ENCODE measurements at regions not wholly inside any gene's neighbourhood (a gene's known extent, or its start where the extent isn't known, plus 50 kb on each side); places are given as distances from the start of the nearest gene placed in this dataset.

DNA sequence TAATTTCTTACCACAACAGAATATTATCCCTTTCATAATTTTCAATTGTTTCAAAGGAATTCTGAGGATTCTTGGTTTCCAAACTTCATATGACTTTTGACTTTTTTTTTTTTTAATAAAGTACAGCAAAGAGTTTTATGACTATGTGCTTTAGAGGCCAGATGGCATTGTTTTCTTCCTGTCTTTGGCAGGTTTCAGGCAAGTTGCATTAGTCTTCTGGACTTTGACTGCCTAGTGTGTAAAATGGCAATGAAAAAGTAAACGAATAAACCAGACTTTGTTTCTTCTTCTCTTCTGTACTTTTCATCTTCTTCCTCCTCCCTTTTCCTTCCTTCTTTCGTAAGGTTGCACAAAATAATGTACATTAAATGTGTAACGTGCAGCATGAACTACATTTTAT is 172.6 kb upstream of the RBFOX1 start:
- no peak for DNase-seq (ENCODE audit: low spot score)
- no TSS peak for BruUV-seq (replicated peaks)
- WGBS (ENCODE audit: low lambda C conversion rate), result 2% methylated on average over 3 of the region's 3 CpGs

More for the DNA sequence above, 172.6 kb upstream of the RBFOX1 start:
- Histone ChIP-seq H3K36me3 (replicated peaks in 1 of 2; ENCODE audit: control insufficient read depth in 1 of 2, insufficient read depth in 2 of 2, low read length in 2 of 2) (no peaks in the 10 kb centered on the region), H3K4me3 (replicated peaks in 1 of 3; ENCODE audit: insufficient read depth in 1 of 3, low read depth in 2 of 3, low read length in 3 of 3) (no peak overlapping the region), H3K9me3 (ENCODE audit: low read length) (0 out of 2 replicates have a peak, but pooled peaks cover 4% of the 10 kb centered on the region), H3K4me2 (ENCODE audit: low read depth, low read length) (no peak overlapping the region), H3K4me1 (ENCODE audit: insufficient read depth, low read length) (no peaks in the 10 kb centered on the region), H3K27me3 (ENCODE audit: control insufficient read depth in 1 of 2, insufficient read depth in 2 of 2, low read length in 2 of 2) (no peaks in the 10 kb centered on the region), H3K27ac (ENCODE audit: extremely low read length, insufficient read depth, low read length) (no peak overlapping the region), H2AFZ (ENCODE audit: low read length) (no peak overlapping the region), H3K79me2 (ENCODE audit: insufficient read depth, low read length) (no peaks in the 10 kb centered on the region), H4K20me1 (ENCODE audit: insufficient read depth, low read length) (no peaks in the 10 kb centered on the region), H3K9ac (ENCODE audit: insufficient read depth, low read depth, low read length) (no peak overlapping the region)
- FAIRE-seq (no peak), ATAC-seq (no peak)
- intact Hi-C loops (cut with micrococcal nuclease; ENCODE audit: unreplicated experiment), result no loop called here
- CTCF ChIA-PET (ENCODE audit: low intra/inter-chr PET ratio, low total read pairs), result no interaction called here
- POLR2A ChIA-PET, result no interaction called here
- TF ChIP-seq MIER2 (CRISPR knock-in tag; IDR thresholded peaks at IDR 0.05), result no peak
- TF ChIP-seq, protein P1, sequence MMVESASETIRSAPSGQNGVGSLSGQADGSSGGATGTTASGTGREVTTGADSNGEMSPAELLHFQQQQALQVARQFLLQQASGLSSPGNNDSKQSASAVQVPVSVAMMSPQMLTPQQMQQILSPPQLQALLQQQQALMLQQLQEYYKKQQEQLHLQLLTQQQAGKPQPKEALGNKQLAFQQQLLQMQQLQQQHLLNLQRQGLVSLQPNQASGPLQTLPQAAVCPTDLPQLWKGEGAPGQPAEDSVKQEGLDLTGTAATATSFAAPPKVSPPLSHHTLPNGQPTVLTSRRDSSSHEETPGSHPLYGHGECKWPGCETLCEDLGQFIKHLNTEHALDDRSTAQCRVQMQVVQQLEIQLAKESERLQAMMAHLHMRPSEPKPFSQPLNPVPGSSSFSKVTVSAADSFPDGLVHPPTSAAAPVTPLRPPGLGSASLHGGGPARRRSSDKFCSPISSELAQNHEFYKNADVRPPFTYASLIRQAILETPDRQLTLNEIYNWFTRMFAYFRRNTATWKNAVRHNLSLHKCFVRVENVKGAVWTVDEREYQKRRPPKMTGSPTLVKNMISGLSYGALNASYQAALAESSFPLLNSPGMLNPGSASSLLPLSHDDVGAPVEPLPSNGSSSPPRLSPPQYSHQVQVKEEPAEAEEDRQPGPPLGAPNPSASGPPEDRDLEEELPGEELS (CRISPR knock-in tag; IDR thresholded peaks at IDR 0.05), result no peak
- TF ChIP-seq ZC3H4 (CRISPR knock-in tag; IDR thresholded peaks at IDR 0.05; ENCODE audit: borderline replicate concordance), result no peak
- TF ChIP-seq ZNF160 (CRISPR knock-in tag; IDR thresholded peaks at IDR 0.05), result no peak
- TF ChIP-seq NFYC (CRISPR knock-in tag; IDR thresholded peaks at IDR 0.05), result no peak
- no peak for TF ChIP-seq SMYD3 (CRISPR knock-in tag; IDR thresholded peaks at IDR 0.05)
- TF ChIP-seq, protein P2, sequence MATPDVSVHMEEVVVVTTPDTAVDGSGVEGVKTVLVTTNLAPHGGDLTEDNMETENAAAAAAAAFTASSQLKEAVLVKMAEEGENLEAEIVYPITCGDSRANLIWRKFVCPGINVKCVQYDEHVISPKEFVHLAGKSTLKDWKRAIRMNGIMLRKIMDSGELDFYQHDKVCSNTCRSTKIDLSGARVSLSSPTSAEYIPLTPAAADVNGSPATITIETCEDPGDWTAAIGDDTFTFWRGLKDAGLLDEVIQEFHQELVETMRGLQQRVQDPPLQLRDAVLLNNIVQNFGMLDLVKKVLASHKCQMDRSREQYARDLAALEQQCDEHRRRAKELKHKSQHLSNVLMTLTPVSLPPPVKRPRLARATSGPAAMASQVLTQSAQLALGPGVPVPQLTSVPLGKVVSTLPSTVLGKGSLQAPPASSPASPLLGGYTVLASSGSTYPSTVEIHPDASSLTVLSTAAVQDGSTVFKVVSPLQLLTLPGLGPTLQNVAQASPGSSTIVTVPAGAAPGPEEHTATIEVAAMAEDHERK (CRISPR knock-in tag; IDR thresholded peaks at IDR 0.05; ENCODE audit: low read depth), result no peak
- TF ChIP-seq HHEX (CRISPR knock-in tag; IDR thresholded peaks at IDR 0.05), result no peak
- TF ChIP-seq ETV6 (CRISPR knock-in tag; conservative IDR thresholded peaks at IDR 0.05), result no peak
- TF ChIP-seq SNAPC2 (CRISPR knock-in tag; IDR thresholded peaks at IDR 0.05), result no peak
- no peak for TF ChIP-seq YEATS4 (CRISPR knock-in tag; IDR thresholded peaks at IDR 0.05; ENCODE audit: borderline replicate concordance)
- TF ChIP-seq HNRNPL (IDR thresholded peaks at IDR 0.05; ENCODE audit: low read depth, low read length), result no peak
- no peak for TF ChIP-seq ZNF790 (CRISPR knock-in tag; IDR thresholded peaks at IDR 0.05; ENCODE audit: borderline replicate concordance)
- TF ChIP-seq KMT2A (CRISPR knock-in tag; IDR thresholded peaks at IDR 0.05), result no peak
- TF ChIP-seq ZNF10 (CRISPR knock-in tag; IDR thresholded peaks at IDR 0.05; ENCODE audit: borderline replicate concordance, low read depth), result no peak
- in situ Hi-C loops (cut with HindIII; ENCODE audit: extremely low pct_ligation_motif_present, low pct_unique_long_range_greater_than_20kb), result no loop called here

Measured in HepG2 (cell line).